ENCODE measurements at regions not wholly inside any gene's neighbourhood (a gene's known extent, or its start where the extent isn't known, plus 50 kb on each side); places are given as distances from the start of the nearest gene placed in this dataset.

GRCh38 chr12:118880720-118881493, 100.4 kb upstream of the SRRM4 start:
- ATAC-seq, result no peak
- intact Hi-C loops (cut with DNase I, micrococcal nuclease), result no loop called here

GRCh38 chr12:118884226-118884625, 97.1 kb upstream of the SRRM4 start:
- ATAC-seq, result no peak

More at GRCh38 chr12:118880720-118881493, 100.4 kb upstream of the SRRM4 start:
- no peak for DNase-seq

DNA sequence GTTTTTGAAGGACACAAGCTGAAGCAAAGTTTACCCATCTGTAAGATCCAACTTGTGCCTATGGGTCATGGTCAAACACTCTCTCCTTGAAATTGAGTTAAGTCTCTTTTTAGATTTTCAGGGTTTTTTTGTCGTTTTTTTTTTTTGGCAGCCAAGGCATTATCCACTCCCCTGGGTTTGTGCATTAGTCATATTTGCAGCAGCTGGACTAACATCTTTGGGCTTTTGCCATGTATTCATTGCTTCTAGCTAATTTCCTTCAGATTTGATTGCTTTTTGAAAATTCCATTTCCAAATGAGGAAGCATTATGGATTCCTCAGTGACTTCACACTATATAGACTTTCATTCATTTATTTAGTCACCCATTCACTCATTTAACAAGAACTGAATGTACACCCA, 80.3 kb upstream of the SRRM4 start:
- DNase-seq (no peak), ATAC-seq (no peak)
- intact Hi-C loops (cut with DNase I, micrococcal nuclease), result no loop called here

More at GRCh38 chr12:118884226-118884625, 97.1 kb upstream of the SRRM4 start:
- DNase-seq, result no peak
- intact Hi-C loops (cut with DNase I, micrococcal nuclease), result no loop called here

DNA sequence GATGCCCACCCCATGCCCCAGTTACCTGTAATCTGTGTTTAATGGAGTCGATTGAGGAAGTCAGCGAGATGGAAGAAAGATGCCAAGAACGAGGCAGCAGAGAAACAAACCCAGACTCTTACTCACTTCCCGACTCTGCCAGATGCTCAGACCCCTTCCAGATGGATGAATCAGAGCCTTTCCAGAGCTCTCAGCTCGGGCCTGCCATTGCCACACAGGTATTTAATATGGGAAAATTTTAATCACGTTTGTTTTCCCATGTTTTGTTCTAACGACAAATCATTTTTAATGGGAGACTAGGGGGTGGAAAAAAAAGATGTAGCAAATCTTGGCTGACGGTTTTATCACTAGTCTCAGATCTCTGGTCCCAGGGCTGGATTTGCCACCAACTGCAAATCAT, 72.5 kb upstream of the SRRM4 start:
- ATAC-seq (no peak), DNase-seq (no peak)
- intact Hi-C loops (cut with DNase I, micrococcal nuclease), result no loop called here

GRCh38 chr12:118912697-118913270, 68.6 kb upstream of the SRRM4 start:
- DNase-seq, result no peak
- no peak for ATAC-seq
- intact Hi-C loops (cut with DNase I, micrococcal nuclease), result no loop called here

DNA sequence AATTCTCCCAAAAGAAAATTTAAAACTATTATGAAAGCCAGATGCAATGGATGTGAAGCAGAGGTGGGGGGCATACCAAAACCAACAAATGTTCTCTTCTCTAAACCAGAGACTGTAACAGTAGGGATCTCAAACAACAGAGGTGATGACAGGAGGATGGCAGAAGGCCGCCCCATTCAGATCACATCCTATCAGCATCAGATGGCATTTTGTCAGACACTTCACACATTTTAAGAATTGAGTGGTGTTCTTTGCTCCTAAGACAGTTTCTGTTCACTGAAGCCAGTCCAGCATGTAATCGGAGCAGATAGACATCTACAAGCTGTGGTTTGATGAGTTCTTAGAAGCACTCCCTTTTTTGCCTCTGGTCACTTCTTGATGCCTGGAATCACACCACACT, 59.6 kb upstream of the SRRM4 start:
- ATAC-seq (no peak), DNase-seq (no peak)
- intact Hi-C loops (cut with DNase I, micrococcal nuclease), result no loop called here

- intact Hi-C loops (cut with DNase I, micrococcal nuclease), result no loop called here
- DNase-seq, result no peak
- no peak for ATAC-seq
These were observed 58.9 kb upstream of the SRRM4 start for GRCh38 chr12:118922405-118922804.

DNA sequence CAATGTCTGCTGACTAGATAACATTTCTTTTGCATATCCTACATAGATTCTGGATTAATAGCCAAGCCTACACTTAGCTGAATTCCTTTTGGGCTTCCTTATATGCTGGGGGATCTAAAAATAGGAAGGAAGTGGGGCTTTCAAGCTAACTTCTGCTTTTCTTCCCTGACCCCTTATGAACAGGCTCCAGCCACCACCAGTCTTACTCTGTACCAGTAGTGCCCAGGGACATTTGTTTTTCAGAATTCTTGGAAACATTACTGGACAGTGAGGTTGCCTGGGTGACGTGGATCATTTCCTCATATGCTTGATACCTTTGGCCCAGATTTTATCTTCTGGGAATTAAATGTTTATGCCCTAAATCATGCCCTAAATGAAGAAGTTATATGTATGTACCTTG, 55.9 kb upstream of the SRRM4 start:
- DNase-seq, result no peak
- intact Hi-C loops (cut with DNase I, micrococcal nuclease), result no loop called here
- no peak for ATAC-seq

DNA sequence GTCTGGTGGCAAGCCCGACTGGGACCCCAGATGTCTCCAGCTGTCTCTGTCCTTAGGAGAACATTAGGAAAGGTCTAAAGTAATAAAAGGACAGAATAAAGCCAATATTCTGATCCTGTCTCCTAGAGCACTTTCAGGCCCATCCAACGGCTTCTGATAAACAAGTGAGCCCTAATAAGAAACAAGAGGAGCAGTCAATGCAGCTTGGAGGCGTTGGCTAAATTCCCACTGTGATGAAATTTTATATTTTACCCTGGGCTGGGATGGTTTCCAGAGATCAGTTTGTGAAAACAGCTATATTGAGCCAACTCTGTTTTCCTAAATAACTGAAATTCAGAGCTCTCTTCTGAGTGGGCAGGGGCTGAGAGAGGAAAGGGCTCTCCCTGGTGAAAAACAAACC, 55.5 kb upstream of the SRRM4 start:
- intact Hi-C loops (cut with DNase I, micrococcal nuclease), result no loop called here
- ATAC-seq (no peak), DNase-seq (no peak)
